Mesodermal cell (in vitro differentiated cells): ENCODE measurements at regions not wholly inside any gene's neighbourhood (a gene's known extent, or its start where the extent isn't known, plus 50 kb on each side); places are given as distances from the start of the nearest gene placed in this dataset.

Experiments
- H3K27ac ChIP-seq: 2 replicates; pipeline ENCODE4 v1.7.0; 2013; ENCODE audit warnings: mild to moderate bottlenecking, low read depth, low read length, moderate library complexity; ENCODE audit not compliant: severe bottlenecking
- H3K36me3 ChIP-seq: 2 replicates; pipeline ENCODE4 v1.7.1; 2013; ENCODE audit warnings: mild to moderate bottlenecking, low read length, moderate library complexity; ENCODE audit not compliant: control insufficient read depth, insufficient read depth
- H3K4me1 ChIP-seq: one replicate; pipeline ENCODE4 v1.7.1; 2013; ENCODE audit warnings: mild to moderate bottlenecking, low read length; ENCODE audit not compliant: insufficient read depth, control insufficient read depth, poor library complexity, severe bottlenecking
- H3K4me3 ChIP-seq: 2 replicates; pipeline ENCODE4 v1.7.0; 2013; ENCODE audit warnings: low read length, control low read depth, mild to moderate bottlenecking; ENCODE audit not compliant: insufficient read depth, poor library complexity, severe bottlenecking; ENCODE audit errors: extremely low read depth
- H3K9me3 ChIP-seq: 2 replicates; pipeline ENCODE4 v1.7.1; 2013; ENCODE audit warnings: mild to moderate bottlenecking, low read length, moderate library complexity; ENCODE audit not compliant: control insufficient read depth
- WGBS, 2 experiments: methylation state at CpG; one replicate each; pipeline ENCODE4 v1.1.5; 2013; ENCODE audit warnings: missing lambda C conversion rate in 2 of 2; ENCODE audit not compliant: insufficient coverage in 2 of 2; 5-methylcytosine and 5-hydroxymethylcytosine counted together

- H3K4me3 ChIP-seq, result no peak overlapping the region
- no peaks in the 10 kb centered on the region for H3K36me3 ChIP-seq
- no peaks in the 10 kb centered on the region for H3K9me3 ChIP-seq
- 84 to 87% methylated on average over 5 to 6 of the region's 10 CpGs for WGBS, 2 experiments
- H3K27ac ChIP-seq, result no peak overlapping the region
- H3K4me1 ChIP-seq, result peaks cover 5% of the 10 kb centered on the region
These were observed 276.4 kb upstream of the COBL start for GRCh38 chr7:51592842-51593599.

- no peak overlapping the region for H3K4me3 ChIP-seq
- peaks cover 5% of the 10 kb centered on the region for H3K4me1 ChIP-seq
- H3K9me3 ChIP-seq, result no peaks in the 10 kb centered on the region
- no peak overlapping the region for H3K27ac ChIP-seq
- no peaks in the 10 kb centered on the region for H3K36me3 ChIP-seq
- 20% methylated on average over 1 of the region's 2 CpGs; no CpG with 5 or more reads in 1 of the 2 experiments for WGBS, 2 experiments
These were observed 274.6 kb upstream of the COBL start for GRCh38 chr7:51591223-51591622.

DNA sequence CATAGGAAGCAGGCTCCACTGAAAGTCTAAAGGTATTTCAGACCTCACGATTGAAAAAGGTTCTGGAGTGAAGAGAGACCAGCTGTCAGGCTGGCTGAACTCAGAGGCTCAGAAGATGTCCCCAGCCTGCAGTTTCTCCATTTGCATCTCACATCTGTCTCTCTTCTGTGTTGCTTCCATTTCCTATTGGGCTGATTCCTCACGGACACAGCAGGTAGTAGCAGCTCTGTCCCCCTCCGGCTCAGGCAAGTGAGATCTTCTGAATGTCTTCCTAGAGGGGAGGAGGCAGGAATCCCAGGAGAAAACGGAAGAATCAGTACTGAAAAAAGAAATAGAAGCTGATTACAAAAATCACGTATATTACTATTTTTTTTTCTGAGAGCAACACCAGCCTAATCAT lies 274.1 kb upstream of the COBL start:
- WGBS, 2 experiments, result 10 to 14% methylated on average over 1 of the region's 5 CpGs
- no peaks in the 10 kb centered on the region for H3K9me3 ChIP-seq
- no peak overlapping the region for H3K27ac ChIP-seq
- H3K36me3 ChIP-seq, result no peaks in the 10 kb centered on the region
- H3K4me3 ChIP-seq, result no peak overlapping the region
- H3K4me1 ChIP-seq, result peaks cover 5% of the 10 kb centered on the region

- WGBS, 2 experiments, result 93 to 100% methylated on average over 1 to 2 of the region's 2 CpGs
- Histone ChIP-seq H3K9me3 (no peaks in the 10 kb centered on the region), H3K36me3 (no peaks in the 10 kb centered on the region), H3K4me3 (no peak overlapping the region), H3K4me1 (peaks cover 5% of the 10 kb centered on the region), H3K27ac (no peak overlapping the region)
These were observed 272.5 kb upstream of the COBL start for GRCh38 chr7:51589111-51589510.

- no peak overlapping the region for H3K27ac ChIP-seq
- no peaks in the 10 kb centered on the region for H3K36me3 ChIP-seq
- H3K9me3 ChIP-seq, result no peaks in the 10 kb centered on the region
- H3K4me1 ChIP-seq, result peaks cover 5% of the 10 kb centered on the region
- no peak overlapping the region for H3K4me3 ChIP-seq
- 66 to 100% methylated on average over 2 to 3 of the region's 3 CpGs for WGBS, 2 experiments
These were observed 271.0 kb upstream of the COBL start for GRCh38 chr7:51587604-51588003.

- Histone ChIP-seq H3K27ac (no peak overlapping the region), H3K4me1 (no peaks in the 10 kb centered on the region), H3K9me3 (no peaks in the 10 kb centered on the region), H3K4me3 (no peak overlapping the region), H3K36me3 (no peaks in the 10 kb centered on the region)
- 84 to 100% methylated on average over 1 to 4 of the region's 4 CpGs for WGBS, 2 experiments
These were observed 260.8 kb upstream of the COBL start for GRCh38 chr7:51577390-51577789.

- 75 to 83% methylated on average over 1 to 2 of the region's 3 CpGs for WGBS, 2 experiments
- Histone ChIP-seq H3K9me3 (no peaks in the 10 kb centered on the region), H3K4me1 (no peaks in the 10 kb centered on the region), H3K27ac (no peak overlapping the region), H3K36me3 (no peaks in the 10 kb centered on the region), H3K4me3 (no peak overlapping the region)
These were observed 253.0 kb upstream of the COBL start for GRCh38 chr7:51569581-51569980.

GRCh38 chr7:51569176-51569575 lies 252.6 kb upstream of the COBL start:
- WGBS, 2 experiments, result 88 to 98% methylated on average over 5 of the region's 5 CpGs
- Histone ChIP-seq H3K9me3 (no peaks in the 10 kb centered on the region), H3K36me3 (no peaks in the 10 kb centered on the region), H3K27ac (no peak overlapping the region), H3K4me3 (no peak overlapping the region), H3K4me1 (no peaks in the 10 kb centered on the region)

GRCh38 chr7:51551070-51551469 lies 234.5 kb upstream of the COBL start:
- WGBS, 2 experiments, result 88 to 94% methylated on average over 4 of the region's 4 CpGs
- Histone ChIP-seq H3K4me3 (no peak overlapping the region), H3K27ac (no peak overlapping the region)

GRCh38 chr7:51545131-51545530 lies 228.5 kb upstream of the COBL start:
- WGBS, 2 experiments, result 80% methylated on average over 1 of the region's 2 CpGs; no CpG with 5 or more reads in 1 of the 2 experiments

More at GRCh38 chr7:51551070-51551469, 234.5 kb upstream of the COBL start:
- no peaks in the 10 kb centered on the region for H3K36me3 ChIP-seq
- no peaks in the 10 kb centered on the region for H3K9me3 ChIP-seq
- H3K4me1 ChIP-seq, result no peaks in the 10 kb centered on the region

DNA sequence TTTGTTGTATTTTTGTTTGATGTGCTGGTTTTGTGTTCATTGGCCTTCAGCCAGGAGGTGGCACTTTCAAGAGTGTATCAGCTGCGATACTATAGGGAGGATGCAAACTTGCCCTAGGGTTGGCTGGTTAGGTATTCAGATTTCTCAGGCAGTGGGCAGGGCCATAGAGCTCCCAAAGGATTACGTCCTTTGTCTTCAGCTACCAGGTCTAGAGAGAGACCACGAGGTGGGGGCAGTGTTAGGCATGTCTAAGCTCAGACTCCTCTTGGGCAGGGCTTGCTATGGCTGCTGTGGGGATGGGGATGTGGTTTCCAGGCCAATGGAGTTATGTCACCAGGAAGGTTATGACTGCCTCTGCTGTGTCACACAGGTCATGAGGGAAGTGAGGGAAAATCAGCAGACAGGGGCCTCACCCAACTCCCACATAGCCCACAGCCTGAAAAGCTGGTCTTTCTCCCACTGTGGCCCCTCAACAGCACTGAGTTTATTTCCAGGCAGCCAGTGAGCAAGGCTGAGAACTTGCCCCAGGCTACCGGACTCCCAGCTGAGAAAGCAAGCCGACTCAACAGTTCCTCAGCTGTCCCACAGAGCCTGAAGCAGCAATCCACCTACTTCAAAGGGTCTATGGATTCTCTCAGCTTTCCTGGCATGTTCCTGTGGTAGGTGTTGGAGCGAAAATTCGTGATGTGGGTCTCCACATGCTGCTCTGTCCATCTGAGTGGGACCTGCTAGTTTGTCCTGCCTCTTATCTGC lies 227.4 kb upstream of the COBL start:
- no peaks in the 10 kb centered on the region for H3K9me3 ChIP-seq
- 81 to 92% methylated on average over 2 to 5 of the region's 7 CpGs for WGBS, 2 experiments
- no peaks in the 10 kb centered on the region for H3K36me3 ChIP-seq
- no peaks in the 10 kb centered on the region for H3K4me1 ChIP-seq
- no peak overlapping the region for H3K27ac ChIP-seq
- no peak overlapping the region for H3K4me3 ChIP-seq

More at GRCh38 chr7:51545131-51545530, 228.5 kb upstream of the COBL start:
- Histone ChIP-seq H3K27ac (no peak overlapping the region), H3K9me3 (no peaks in the 10 kb centered on the region), H3K4me1 (no peaks in the 10 kb centered on the region), H3K4me3 (no peak overlapping the region), H3K36me3 (no peaks in the 10 kb centered on the region)
